ENCODE measurements at regions not wholly inside any gene's neighbourhood (a gene's known extent, or its start where the extent isn't known, plus 50 kb on each side); places are given as distances from the start of the nearest gene placed in this dataset.

DNA sequence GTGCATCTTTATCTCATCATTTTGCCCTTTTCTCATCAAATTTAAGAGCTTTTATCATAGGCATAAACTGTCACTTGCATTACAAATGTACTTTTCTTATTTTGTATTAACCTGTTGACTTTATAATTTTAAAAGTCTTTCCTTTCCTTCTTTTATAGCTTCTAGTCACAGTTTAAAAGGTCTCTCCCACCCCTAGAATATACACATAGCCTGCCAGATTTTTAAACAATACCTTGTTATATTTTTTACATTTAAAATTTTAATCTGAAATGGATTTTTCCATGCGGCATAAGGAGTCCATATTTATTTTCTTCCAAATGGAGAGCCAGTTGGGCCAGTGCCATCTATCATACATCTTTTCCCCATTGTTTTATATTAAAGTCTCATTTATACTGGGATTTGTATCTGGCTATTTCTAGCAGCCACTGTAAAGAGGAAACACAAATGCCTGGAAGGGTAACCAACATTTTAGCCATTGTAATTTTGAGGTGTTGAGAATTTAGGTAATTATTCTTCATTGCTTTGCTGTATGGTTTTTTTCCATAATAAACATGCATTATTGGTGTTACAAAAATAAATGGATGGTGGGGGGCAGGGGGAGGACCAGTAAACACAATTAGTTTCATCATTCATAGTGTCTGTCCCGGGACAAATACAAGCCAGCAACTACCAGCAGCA is 92.8 kb downstream of the CCDC71L start:
- TF ChIP-seq CTCF (IDR thresholded peaks at IDR 0.05): no peak
- TF ChIP-seq POLR2A (IDR thresholded peaks at IDR 0.05): no peak

Measured in breast epithelium (tissue), 3 donors.